NCI-H1694 treated with DMSO at 0.1 percent for 48 hours (cell line): ENCODE measurements at regions not wholly inside any gene's neighbourhood (a gene's known extent, or its start where the extent isn't known, plus 50 kb on each side); places are given as distances from the start of the nearest gene placed in this dataset.
A peak's percentile ranks its signal among the peaks of the same experiment; 100 is the strongest.

Source experiments
- DNase-seq: peaks from one replicate; lab custom pipeline; 2025; lab: John Stamatoyannopoulos, UW

- no peak for DNase-seq
These were observed 313.5 kb downstream of the AGTPBP1 start for GRCh38 chr9:85428230-85428629.

- no peak for DNase-seq
These were observed 314.0 kb downstream of the AGTPBP1 start for GRCh38 chr9:85427772-85428171.

GRCh38 chr9:85425153-85425611, 316.6 kb downstream of the AGTPBP1 start:
- DNase-seq = peak; percentile 25

- DNase-seq = no peak
These were observed 318.3 kb downstream of the AGTPBP1 start for GRCh38 chr9:85423422-85423821.

GRCh38 chr9:85421641-85422040, 320.1 kb downstream of the AGTPBP1 start:
- DNase-seq = no peak

- no peak for DNase-seq
These were observed 321.0 kb downstream of the AGTPBP1 start for GRCh38 chr9:85420750-85421149.

- no peak for DNase-seq
These were observed 324.1 kb downstream of the AGTPBP1 start for GRCh38 chr9:85417674-85418073.

- no peak for DNase-seq
These were observed 325.0 kb downstream of the AGTPBP1 start for GRCh38 chr9:85416715-85417114.

- no peak for DNase-seq
These were observed 327.4 kb downstream of the AGTPBP1 start for GRCh38 chr9:85414390-85414789.

- no peak for DNase-seq
These were observed 333.3 kb downstream of the AGTPBP1 start for GRCh38 chr9:85408494-85408893.

GRCh38 chr9:85405566-85405950, 336.2 kb downstream of the AGTPBP1 start:
- DNase-seq = no peak

- no peak for DNase-seq
These were observed 336.7 kb downstream of the AGTPBP1 start for GRCh38 chr9:85404911-85405565.

- no peak for DNase-seq
These were observed 339.2 kb downstream of the AGTPBP1 start for GRCh38 chr9:85402551-85402950.

GRCh38 chr9:85401998-85402397, 339.8 kb downstream of the AGTPBP1 start:
- no peak for DNase-seq

- no peak for DNase-seq
These were observed 344.7 kb downstream of the AGTPBP1 start for GRCh38 chr9:85397005-85397404.

GRCh38 chr9:85392260-85392659, 349.5 kb downstream of the AGTPBP1 start:
- DNase-seq = no peak

- DNase-seq = peak; percentile 48
These were observed 363.9 kb downstream of the AGTPBP1 start for GRCh38 chr9:85377731-85378289.

- DNase-seq = no peak
These were observed 373.0 kb downstream of the AGTPBP1 start for GRCh38 chr9:85368781-85369180.

- DNase-seq = no peak
These were observed 382.6 kb downstream of the AGTPBP1 start for GRCh38 chr9:85359161-85359560.

- no peak for DNase-seq
These were observed 392.7 kb downstream of the AGTPBP1 start for GRCh38 chr9:85349046-85349445.

- no peak for DNase-seq
These were observed 394.2 kb downstream of the AGTPBP1 start for GRCh38 chr9:85347541-85347940.

GRCh38 chr9:85344901-85345300, 396.9 kb downstream of the AGTPBP1 start:
- no peak for DNase-seq

- DNase-seq = no peak
These were observed 402.4 kb downstream of the AGTPBP1 start for GRCh38 chr9:85339338-85339737.

- no peak for DNase-seq
These were observed 407.5 kb downstream of the AGTPBP1 start for GRCh38 chr9:85334228-85334627.
